GM18498 (cell line): ENCODE measurements at regions not wholly inside any gene's neighbourhood (a gene's known extent, or its start where the extent isn't known, plus 50 kb on each side); places are given as distances from the start of the nearest gene placed in this dataset.
"Not testable (repeated sequence)": the region's sequence is repeated elsewhere in the genome, so short reads cannot be mapped to it uniquely, and the experiment has no call there.

Source experiments
- ATAC-seq: cut with Tn5 transposase; IDR thresholded peaks from one replicate; pipeline ENCODE4 v1.9.1; 2021; ENCODE audit warnings: mild to moderate bottlenecking, moderate library complexity; ENCODE audit not compliant: unreplicated experiment

GRCh38 chr10:55183993-55184392 is 383.0 kb upstream of the PCDH15 start:
- no peak for ATAC-seq

- no peak for ATAC-seq
Observed at GRCh38 chr10:55180357-55180756, 379.3 kb upstream of the PCDH15 start.

GRCh38 chr10:55174419-55174818 is 373.4 kb upstream of the PCDH15 start:
- ATAC-seq: no peak

- ATAC-seq: no peak
Observed at GRCh38 chr10:55169493-55169892, 368.5 kb upstream of the PCDH15 start.

GRCh38 chr10:55168343-55168742 is 367.3 kb upstream of the PCDH15 start:
- ATAC-seq: no peak

- ATAC-seq: no peak
Observed at GRCh38 chr10:55163388-55163979, 362.5 kb upstream of the PCDH15 start.

GRCh38 chr10:55162321-55162720 is 361.3 kb upstream of the PCDH15 start:
- ATAC-seq: not testable (repeated sequence)

GRCh38 chr10:55160655-55161283 is 359.7 kb upstream of the PCDH15 start:
- ATAC-seq: no peak

GRCh38 chr10:55158633-55159032 is 357.6 kb upstream of the PCDH15 start:
- no peak for ATAC-seq

GRCh38 chr10:55146032-55146431 is 345.0 kb upstream of the PCDH15 start:
- ATAC-seq: no peak

- no peak for ATAC-seq
Observed at GRCh38 chr10:55144001-55144400, 343.0 kb upstream of the PCDH15 start.

- ATAC-seq: no peak
Observed at GRCh38 chr10:55141892-55142291, 340.9 kb upstream of the PCDH15 start.

- no peak for ATAC-seq
Observed at GRCh38 chr10:55137063-55137462, 336.0 kb upstream of the PCDH15 start.

GRCh38 chr10:55104738-55105137 is 303.7 kb upstream of the PCDH15 start:
- ATAC-seq: no peak

- no peak for ATAC-seq
Observed at GRCh38 chr10:55098452-55098851, 297.4 kb upstream of the PCDH15 start.

- ATAC-seq: no peak
Observed at GRCh38 chr10:55091691-55092328, 290.8 kb upstream of the PCDH15 start.

- no peak for ATAC-seq
Observed at GRCh38 chr10:55078121-55078520, 277.1 kb upstream of the PCDH15 start.

- no peak for ATAC-seq
Observed at GRCh38 chr10:55065185-55065584, 264.2 kb upstream of the PCDH15 start.

- no peak for ATAC-seq
Observed at GRCh38 chr10:55063811-55064210, 262.8 kb upstream of the PCDH15 start.

- no peak for ATAC-seq
Observed at GRCh38 chr10:55062349-55062748, 261.3 kb upstream of the PCDH15 start.

GRCh38 chr10:55058800-55059199 is 257.8 kb upstream of the PCDH15 start:
- no peak for ATAC-seq

- no peak for ATAC-seq
Observed at GRCh38 chr10:55051515-55051914, 250.5 kb upstream of the PCDH15 start.
